HepG2 (cell line): ENCODE measurements at regions not wholly inside any gene's neighbourhood (a gene's known extent, or its start where the extent isn't known, plus 50 kb on each side); places are given as distances from the start of the nearest gene placed in this dataset.
A peak's percentile ranks its signal among the peaks of the same experiment; 100 is the strongest.
"Not testable (repeated sequence)": the region's sequence is repeated elsewhere in the genome, so short reads cannot be mapped to it uniquely, and the experiment has no call there.

ENCODE experiments used
- ATAC-seq: fragments of 200-7000 bp; cut with Tn5 transposase; 3 replicates; pipeline ENCODE4 v1.9.1; 2020; ENCODE audit warnings: mild to moderate bottlenecking, moderate library complexity
- BruUV-seq: library from RNA; stranded (reverse); fragments of 400-500 nt; replicated peaks from 2 replicates; lab custom pipeline; 2021; lab: Mats Ljungman, UMichigan
- CTCF ChIA-PET: fragments of 300-600 bp; formaldehyde crosslinking; extraction: SDS; loops from one replicate; lab custom pipeline; 2021; ENCODE audit warnings: low total read pairs, inconsistent platforms, low intra/inter-chr PET ratio; lab: Yijun Ruan, JAX
- POLR2A ChIA-PET: fragments of 350-600 bp; sonication (Branson Sonifier 250); formaldehyde crosslinking; loops from one replicate; lab custom pipeline; 2020; ENCODE audit warnings: antibody characterized with exemption, inconsistent platforms; lab: Yijun Ruan, JAX
- DNase-seq: peaks from one replicate; pipeline ENCODE4 v3.0.0-alpha.2; 2015; ENCODE audit warnings: low spot score
- FAIRE-seq: peaks from 3 replicates; lab custom pipeline; 2011; peaks lifted over from hg19 to GRCh38; lab: Jason Lieb, UNC
- H2AFZ ChIP-seq: one replicate; pipeline ENCODE4 v1.6.1; 2011; ENCODE audit warnings: low read length, inconsistent platforms
- H3K27ac ChIP-seq: fragments of 300-600 bp; 3 replicates; pipeline ENCODE4 v1.8.0; 2011; ENCODE audit warnings: mixed run types, mild to moderate bottlenecking, mixed read lengths, low read length, inconsistent platforms; ENCODE audit not compliant: insufficient read depth; ENCODE audit errors: extremely low read length
- H3K27me3 ChIP-seq, 2 experiments: fragments of 200-600 bp in 1 of 2; 2 replicates in 1 of 2; 3 replicates in 1 of 2; pipeline versions ENCODE4 v1.6.0 to v1.8.0; 2011; ENCODE audit warnings: low read length in 2 of 2, mild to moderate bottlenecking in 2 of 2, moderate library complexity in 2 of 2, inconsistent platforms in 1 of 2; ENCODE audit not compliant: insufficient read depth in 2 of 2, control insufficient read depth in 1 of 2
- H3K36me3 ChIP-seq, 2 experiments: fragments of 200-600 bp in 1 of 2; replicated peaks in 1 of 2; 2 replicates in 1 of 2; 3 replicates in 1 of 2; pipeline versions ENCODE4 v1.5.1 to v1.8.0; 2011; ENCODE audit warnings: low read length in 2 of 2, inconsistent platforms in 1 of 2; ENCODE audit not compliant: insufficient read depth in 2 of 2, control insufficient read depth in 1 of 2
- H3K4me1 ChIP-seq: 2 replicates; pipeline ENCODE4 v1.5.1; 2012; ENCODE audit warnings: low read length, inconsistent platforms; ENCODE audit not compliant: insufficient read depth
- H3K4me2 ChIP-seq: 2 replicates; pipeline ENCODE4 v1.6.0; 2011; ENCODE audit warnings: low read depth, low read length, inconsistent platforms
- H3K4me3 ChIP-seq, 3 experiments: fragments of 200-600 bp in 1 of 3; sonication (generic), shearing (Covaris generic) in 1 of 3; replicated peaks in 1 of 3; 2 replicates each; pipeline ENCODE4 v1.5.1; 2011 to 2016; ENCODE audit warnings: low read length in 3 of 3, inconsistent platforms in 2 of 3, low read depth in 2 of 3, mild to moderate bottlenecking in 2 of 3, control low read depth in 1 of 3, mixed read lengths in 1 of 3; ENCODE audit not compliant: insufficient read depth in 1 of 3
- H3K79me2 ChIP-seq: one replicate; pipeline ENCODE4 v1.6.1; 2011; ENCODE audit warnings: low read length, inconsistent platforms; ENCODE audit not compliant: insufficient read depth
- H3K9ac ChIP-seq: 2 replicates; pipeline ENCODE4 v1.6.0; 2011; ENCODE audit warnings: mild to moderate bottlenecking, low read depth, low read length, inconsistent platforms; ENCODE audit not compliant: insufficient read depth
- H3K9me3 ChIP-seq: 2 replicates; pipeline ENCODE4 v1.5.1; 2012; ENCODE audit warnings: mild to moderate bottlenecking, low read length
- H4K20me1 ChIP-seq: 2 replicates; pipeline ENCODE4 v1.6.0; 2011; ENCODE audit warnings: inconsistent platforms, mild to moderate bottlenecking, low read length, moderate library complexity; ENCODE audit not compliant: insufficient read depth
- DR1 ChIP-seq: sonication (generic); formaldehyde crosslinking; IDR thresholded peaks from 2 replicates; pipeline ENCODE4 v1.8.0; 2021; ENCODE audit warnings: mild to moderate bottlenecking, missing genetic modification reagents, inconsistent platforms
- HNRNPUL1 ChIP-seq: fragments of 200-400 bp; formaldehyde crosslinking; IDR thresholded peaks from 2 replicates; pipeline ENCODE4 v1.6.1; 2017; ENCODE audit warnings: low read depth, mild to moderate bottlenecking, low read length, moderate library complexity
- ONECUT2 ChIP-seq: sonication (generic); formaldehyde crosslinking; IDR thresholded peaks from 2 replicates; pipeline ENCODE4 v1.4.0; 2020; ENCODE audit warnings: missing genetic modification reagents
- SIX4 ChIP-seq: sonication (generic); formaldehyde crosslinking; IDR thresholded peaks from 2 replicates; pipeline ENCODE4 v1.4.0; 2020; ENCODE audit warnings: missing genetic modification reagents
- ZNF607 ChIP-seq: sonication (generic); formaldehyde crosslinking; IDR thresholded peaks from 2 replicates; pipeline ENCODE4 v1.5.1; 2020; ENCODE audit warnings: missing genetic modification reagents, mild to moderate bottlenecking, borderline replicate concordance
- ZNF850 ChIP-seq: sonication (generic); formaldehyde crosslinking; conservative IDR thresholded peaks from 2 replicates; pipeline ENCODE4 v1.9.0; 2021; ENCODE audit warnings: mild to moderate bottlenecking, missing genetic modification reagents
- whole genome bisulfite sequencing: methylation state at CpG from one replicate; pipeline ENCODE4 v1.1.6; 2017; ENCODE audit warnings: low lambda C conversion rate; 5-methylcytosine and 5-hydroxymethylcytosine counted together
- in situ Hi-C: cut with HindIII; loops from 2 replicates; pipeline ENCODE4 v1.10.0; 2017; ENCODE audit warnings: low pct_unique_long_range_greater_than_20kb; ENCODE audit not compliant: extremely low pct_ligation_motif_present
- intact Hi-C: fragments of 100-400 bp; cut with micrococcal nuclease; formaldehyde crosslinking; loops from one replicate; pipeline ENCODE4 v1.10.0; 2022; ENCODE audit not compliant: unreplicated experiment
- TF ChIP-seq, protein P1 (sequence below): sonication (generic); formaldehyde crosslinking; IDR thresholded peaks from 2 replicates; pipeline ENCODE4 v1.4.0; 2020; ENCODE audit warnings: missing genetic modification reagents, borderline replicate concordance
- TF ChIP-seq, protein P2 (sequence below): sonication (generic); formaldehyde crosslinking; IDR thresholded peaks from 2 replicates; pipeline ENCODE4 v1.4.0; 2020; ENCODE audit warnings: mild to moderate bottlenecking, missing genetic modification reagents
- TF ChIP-seq, protein P3 (sequence below): sonication (generic); formaldehyde crosslinking; IDR thresholded peaks from 2 replicates; pipeline ENCODE4 v1.8.1; 2022; ENCODE audit warnings: mild to moderate bottlenecking, missing genetic modification reagents

GRCh38 chr3:66842761-66843464, 155.2 kb upstream of the KBTBD8 start:
- H4K20me1 ChIP-seq, H3K4me3 ChIP-seq, H3K27me3 ChIP-seq, H3K36me3 ChIP-seq, ATAC-seq, H3K9ac ChIP-seq, BruUV-seq, FAIRE-seq, CTCF ChIA-PET, H3K4me2 ChIP-seq, H3K79me2 ChIP-seq, H3K9me3 ChIP-seq, in situ Hi-C loops, H2AFZ ChIP-seq, intact Hi-C loops, DNase-seq, H3K27ac ChIP-seq, H3K4me1 ChIP-seq: not testable (repeated sequence)
- 63% methylated on average over 12 of the region's 18 CpGs for WGBS
- TF ChIP-seq, protein P1, sequence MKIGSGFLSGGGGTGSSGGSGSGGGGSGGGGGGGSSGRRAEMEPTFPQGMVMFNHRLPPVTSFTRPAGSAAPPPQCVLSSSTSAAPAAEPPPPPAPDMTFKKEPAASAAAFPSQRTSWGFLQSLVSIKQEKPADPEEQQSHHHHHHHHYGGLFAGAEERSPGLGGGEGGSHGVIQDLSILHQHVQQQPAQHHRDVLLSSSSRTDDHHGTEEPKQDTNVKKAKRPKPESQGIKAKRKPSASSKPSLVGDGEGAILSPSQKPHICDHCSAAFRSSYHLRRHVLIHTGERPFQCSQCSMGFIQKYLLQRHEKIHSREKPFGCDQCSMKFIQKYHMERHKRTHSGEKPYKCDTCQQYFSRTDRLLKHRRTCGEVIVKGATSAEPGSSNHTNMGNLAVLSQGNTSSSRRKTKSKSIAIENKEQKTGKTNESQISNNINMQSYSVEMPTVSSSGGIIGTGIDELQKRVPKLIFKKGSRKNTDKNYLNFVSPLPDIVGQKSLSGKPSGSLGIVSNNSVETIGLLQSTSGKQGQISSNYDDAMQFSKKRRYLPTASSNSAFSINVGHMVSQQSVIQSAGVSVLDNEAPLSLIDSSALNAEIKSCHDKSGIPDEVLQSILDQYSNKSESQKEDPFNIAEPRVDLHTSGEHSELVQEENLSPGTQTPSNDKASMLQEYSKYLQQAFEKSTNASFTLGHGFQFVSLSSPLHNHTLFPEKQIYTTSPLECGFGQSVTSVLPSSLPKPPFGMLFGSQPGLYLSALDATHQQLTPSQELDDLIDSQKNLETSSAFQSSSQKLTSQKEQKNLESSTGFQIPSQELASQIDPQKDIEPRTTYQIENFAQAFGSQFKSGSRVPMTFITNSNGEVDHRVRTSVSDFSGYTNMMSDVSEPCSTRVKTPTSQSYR (CRISPR knock-in tag), result peak; percentile 85; the same call in 1 of the 2 replicates
- POLR2A ChIA-PET, result interaction anchor here (0.7 kb wide), 1 partner anchor 9 kb away, joined by 3 read pairs; no protein-coding TSS in a partner anchor

DNA sequence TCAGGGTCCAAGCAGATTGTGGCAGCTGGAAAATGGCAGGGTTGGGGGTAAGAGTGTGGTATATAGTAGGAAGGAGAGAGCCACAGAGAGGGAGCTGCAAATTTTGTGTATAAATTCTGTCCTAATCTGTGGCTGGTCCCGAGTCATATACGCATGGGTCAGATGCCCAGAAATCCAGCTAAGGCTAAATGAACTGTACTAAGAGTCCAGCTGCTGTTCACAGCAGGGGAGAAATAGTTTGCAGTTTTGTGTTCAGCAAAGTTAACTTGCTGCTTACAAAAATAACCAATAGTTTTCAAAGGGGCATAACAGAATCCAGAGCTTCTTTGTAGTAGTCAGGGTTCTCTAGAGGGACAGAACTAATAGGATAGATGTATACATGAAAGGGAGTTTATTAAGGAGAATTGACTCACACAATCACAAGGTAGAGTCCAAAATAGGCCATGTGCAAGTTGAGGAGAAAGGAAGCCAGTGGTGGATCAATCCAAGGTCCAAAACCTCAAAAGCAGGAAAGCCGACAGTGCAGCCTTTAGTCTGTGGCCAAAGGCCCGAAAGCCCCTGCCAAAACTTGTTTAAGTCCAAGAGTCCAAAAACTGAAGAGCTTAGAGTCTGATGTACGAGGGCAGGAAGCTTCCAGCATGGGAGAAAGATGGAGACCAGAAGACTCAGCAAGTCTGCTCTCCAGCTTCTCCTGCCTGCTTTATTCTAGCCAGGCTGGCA, 146.1 kb upstream of the KBTBD8 start:
- H4K20me1 ChIP-seq, result no peaks in the 10 kb centered on the region
- H3K79me2 ChIP-seq, result no peaks in the 10 kb centered on the region
- intact Hi-C loops (no loop called here), in situ Hi-C loops (no loop called here)
- ChIA-PET CTCF (no interaction called here), POLR2A (interaction anchor here (1.3 kb wide), 1 partner anchor 9 kb away, joined by 3 read pairs; no protein-coding TSS in a partner anchor)
- no peaks in the 10 kb centered on the region for H3K9me3 ChIP-seq
- no TSS peak for BruUV-seq
- 0% methylated on average over 4 of the region's 5 CpGs for WGBS
- no peak overlapping the region for H2AFZ ChIP-seq
- peaks cover 18% of the 10 kb centered on the region for H3K4me1 ChIP-seq
- H3K36me3 ChIP-seq, result no peaks in the 10 kb centered on the region
- H3K9ac ChIP-seq, result no peak overlapping the region
- no peak overlapping the region for H3K4me3 ChIP-seq
- peak; percentile 85 for ATAC-seq
- peak overlapping the region; percentile 24 for H3K27ac ChIP-seq
- peak overlapping the region; percentile 32 for H3K4me2 ChIP-seq
- peaks cover 0 to 7% of the 10 kb centered on the region in 2 experiments; a peak in 1 of 5 replicates for H3K27me3 ChIP-seq
- DNase-seq, result peak; percentile 22
- FAIRE-seq, result no peak
- TF ChIP-seq ONECUT2, result no peak
- TF ChIP-seq ZNF607 (CRISPR knock-in tag), result no peak
- TF ChIP-seq, protein P2, sequence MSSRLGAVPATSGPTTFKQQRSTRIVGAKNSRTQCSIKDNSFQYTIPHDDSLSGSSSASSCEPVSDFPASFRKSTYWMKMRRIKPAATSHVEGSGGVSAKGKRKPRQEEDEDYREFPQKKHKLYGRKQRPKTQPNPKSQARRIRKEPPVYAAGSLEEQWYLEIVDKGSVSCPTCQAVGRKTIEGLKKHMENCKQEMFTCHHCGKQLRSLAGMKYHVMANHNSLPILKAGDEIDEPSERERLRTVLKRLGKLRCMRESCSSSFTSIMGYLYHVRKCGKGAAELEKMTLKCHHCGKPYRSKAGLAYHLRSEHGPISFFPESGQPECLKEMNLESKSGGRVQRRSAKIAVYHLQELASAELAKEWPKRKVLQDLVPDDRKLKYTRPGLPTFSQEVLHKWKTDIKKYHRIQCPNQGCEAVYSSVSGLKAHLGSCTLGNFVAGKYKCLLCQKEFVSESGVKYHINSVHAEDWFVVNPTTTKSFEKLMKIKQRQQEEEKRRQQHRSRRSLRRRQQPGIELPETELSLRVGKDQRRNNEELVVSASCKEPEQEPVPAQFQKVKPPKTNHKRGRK, result no peak
- no peak for TF ChIP-seq HNRNPUL1
- no peak for TF ChIP-seq DR1
- TF ChIP-seq ZNF850 (CRISPR knock-in tag), result no peak
- TF ChIP-seq, protein P3, sequence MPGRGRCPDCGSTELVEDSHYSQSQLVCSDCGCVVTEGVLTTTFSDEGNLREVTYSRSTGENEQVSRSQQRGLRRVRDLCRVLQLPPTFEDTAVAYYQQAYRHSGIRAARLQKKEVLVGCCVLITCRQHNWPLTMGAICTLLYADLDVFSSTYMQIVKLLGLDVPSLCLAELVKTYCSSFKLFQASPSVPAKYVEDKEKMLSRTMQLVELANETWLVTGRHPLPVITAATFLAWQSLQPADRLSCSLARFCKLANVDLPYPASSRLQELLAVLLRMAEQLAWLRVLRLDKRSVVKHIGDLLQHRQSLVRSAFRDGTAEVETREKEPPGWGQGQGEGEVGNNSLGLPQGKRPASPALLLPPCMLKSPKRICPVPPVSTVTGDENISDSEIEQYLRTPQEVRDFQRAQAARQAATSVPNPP (CRISPR knock-in tag), result no peak
- no peak for TF ChIP-seq SIX4 (CRISPR knock-in tag)
